ENCODE measurements at regions not wholly inside any gene's neighbourhood (a gene's known extent, or its start where the extent isn't known, plus 50 kb on each side); places are given as distances from the start of the nearest gene placed in this dataset.

- DNase-seq = no peak
These were observed 885.7 kb upstream of the CDH8 start for GRCh38 chr16:62921904-62922303.

GRCh38 chr16:62913924-62914323 lies 877.7 kb upstream of the CDH8 start:
- DNase-seq = no peak

- DNase-seq = no peak
These were observed 877.1 kb upstream of the CDH8 start for GRCh38 chr16:62913333-62913732.

DNA sequence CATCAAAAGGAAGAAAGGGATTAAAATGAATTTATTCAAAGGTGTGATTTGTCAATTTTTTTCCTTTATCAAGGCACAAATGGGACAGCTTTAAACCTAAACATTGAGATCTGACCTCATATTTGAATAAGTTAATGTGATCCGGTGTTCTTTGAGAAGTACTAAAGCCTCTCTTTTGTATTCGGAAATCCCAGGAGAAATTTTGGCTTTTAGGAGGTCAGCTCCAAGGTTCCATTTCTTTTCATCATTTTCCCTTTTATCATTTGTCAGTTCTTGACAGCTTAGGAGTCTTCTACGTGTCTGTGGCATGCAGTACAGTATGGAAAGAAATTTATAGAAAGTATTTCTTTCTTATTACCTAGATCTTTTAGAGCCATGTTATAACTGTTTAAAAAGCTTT lies 873.4 kb upstream of the CDH8 start:
- no peak for DNase-seq

DNA sequence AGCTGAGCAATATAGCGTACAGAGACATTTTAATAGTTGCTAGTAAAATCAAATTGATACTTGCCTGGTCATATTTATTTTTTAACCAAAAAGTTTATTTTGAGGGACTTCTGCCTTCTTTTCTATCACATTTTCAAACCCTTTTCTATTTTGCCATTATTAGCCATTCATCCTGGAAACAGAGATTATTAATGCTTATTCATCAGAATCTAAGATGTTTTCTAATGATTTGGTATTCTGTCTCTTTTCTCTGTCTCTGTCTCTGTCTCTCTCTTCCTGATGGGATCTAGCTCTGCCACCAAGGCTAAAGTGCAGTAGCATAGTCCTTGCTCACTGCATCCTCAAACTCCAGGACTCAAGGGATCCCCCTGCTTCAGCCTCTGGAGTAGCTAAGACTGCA lies 871.3 kb upstream of the CDH8 start:
- no peak for DNase-seq

DNA sequence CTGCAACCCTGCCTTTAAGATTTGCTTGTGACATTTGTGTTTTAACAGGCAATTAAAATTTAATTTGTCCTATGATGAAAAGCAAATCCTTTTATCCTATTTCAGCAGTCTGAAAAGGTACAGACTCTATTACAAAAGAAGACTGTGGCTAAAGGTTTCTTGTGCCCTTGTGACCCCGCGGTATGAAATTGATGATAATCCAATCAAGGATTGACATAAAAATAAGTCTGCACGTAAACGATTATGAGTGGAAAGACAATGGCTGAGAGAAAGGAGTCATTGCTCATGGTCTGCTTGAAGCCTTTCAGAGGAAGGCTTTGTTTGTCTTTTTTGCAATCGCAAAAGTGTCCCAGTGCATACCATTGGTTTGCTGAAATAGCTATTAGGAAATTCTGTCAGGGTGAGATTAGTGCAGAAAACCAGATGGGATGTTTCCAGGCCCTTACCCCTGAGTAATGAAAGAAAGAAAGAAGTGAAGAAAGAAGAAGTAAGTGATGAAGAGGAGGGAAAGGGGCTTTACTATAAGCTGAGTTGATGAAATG lies 867.8 kb upstream of the CDH8 start:
- DNase-seq = no peak

- DNase-seq = no peak
These were observed 863.5 kb upstream of the CDH8 start for GRCh38 chr16:62899737-62900136.

DNA sequence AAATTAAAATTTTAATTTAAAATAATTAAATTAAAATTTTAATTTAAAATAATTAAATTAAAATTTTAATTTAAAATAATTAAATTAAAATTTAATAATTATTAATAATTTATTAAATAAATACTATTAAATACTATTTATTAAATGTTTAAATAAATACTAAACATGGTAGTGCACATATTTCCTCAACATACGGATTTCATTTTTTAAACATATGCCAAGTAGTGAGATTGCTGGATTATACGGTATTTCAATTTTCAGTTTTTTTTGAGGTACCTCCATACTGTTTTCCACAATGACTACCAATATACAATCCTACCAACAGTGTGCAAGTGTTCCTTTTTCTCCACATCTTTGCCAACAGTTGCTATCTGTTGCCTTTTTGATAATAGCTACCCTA lies 852.9 kb upstream of the CDH8 start:
- no peak for DNase-seq

GRCh38 chr16:62883509-62883908 lies 847.3 kb upstream of the CDH8 start:
- no peak for DNase-seq

DNA sequence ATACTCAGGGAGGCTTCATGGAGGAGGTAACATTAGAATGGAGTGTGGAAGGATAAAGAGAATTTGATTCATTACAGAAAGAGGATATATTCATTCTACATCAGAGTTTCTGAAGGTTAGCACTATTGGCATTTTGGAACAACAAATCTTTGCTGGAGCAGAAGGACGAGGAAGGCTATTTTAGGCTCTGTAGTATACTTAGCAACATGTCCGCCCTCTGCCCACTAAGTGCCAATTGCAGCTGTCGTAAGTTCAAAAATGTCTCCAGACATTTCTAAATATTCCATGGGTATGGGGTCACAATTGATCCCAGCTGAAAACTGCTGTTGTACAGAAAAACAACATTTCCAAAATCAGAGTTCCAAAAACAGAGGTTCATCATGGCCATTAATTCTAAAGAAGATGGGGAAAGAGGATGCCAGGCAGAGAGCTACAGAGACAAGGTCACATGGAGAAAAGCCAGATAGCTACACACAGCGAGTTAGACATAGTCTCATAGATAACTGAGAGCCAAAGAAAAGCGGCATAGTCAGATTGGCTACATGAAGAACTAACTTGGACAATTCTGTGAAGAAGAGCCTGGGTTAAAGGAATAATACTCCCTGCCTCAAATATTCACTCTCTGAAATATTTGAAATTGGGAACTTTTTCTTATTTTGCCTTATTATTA lies 846.4 kb upstream of the CDH8 start:
- no peak for DNase-seq

- no peak for DNase-seq
These were observed 839.9 kb upstream of the CDH8 start for GRCh38 chr16:62876133-62876532.

GRCh38 chr16:62872339-62872738 lies 836.1 kb upstream of the CDH8 start:
- no peak for DNase-seq

DNA sequence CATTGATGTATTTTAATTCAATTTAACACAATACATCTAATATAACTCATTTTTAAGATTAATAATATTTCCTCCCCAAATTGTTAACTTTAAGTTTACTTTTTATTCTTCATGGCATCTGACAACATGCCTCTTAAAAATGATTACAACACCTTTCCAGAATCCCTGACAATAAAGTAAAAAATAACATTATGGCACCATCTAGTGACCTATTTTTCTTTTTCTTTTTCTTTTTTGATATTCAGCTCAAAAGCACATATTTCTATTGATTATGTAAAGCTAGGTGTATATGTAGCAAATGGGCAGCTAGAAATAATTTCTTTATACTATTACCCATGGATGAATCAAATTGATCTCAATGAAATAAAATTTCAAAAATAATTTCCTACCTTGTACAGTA lies 834.3 kb upstream of the CDH8 start:
- no peak for DNase-seq

DNA sequence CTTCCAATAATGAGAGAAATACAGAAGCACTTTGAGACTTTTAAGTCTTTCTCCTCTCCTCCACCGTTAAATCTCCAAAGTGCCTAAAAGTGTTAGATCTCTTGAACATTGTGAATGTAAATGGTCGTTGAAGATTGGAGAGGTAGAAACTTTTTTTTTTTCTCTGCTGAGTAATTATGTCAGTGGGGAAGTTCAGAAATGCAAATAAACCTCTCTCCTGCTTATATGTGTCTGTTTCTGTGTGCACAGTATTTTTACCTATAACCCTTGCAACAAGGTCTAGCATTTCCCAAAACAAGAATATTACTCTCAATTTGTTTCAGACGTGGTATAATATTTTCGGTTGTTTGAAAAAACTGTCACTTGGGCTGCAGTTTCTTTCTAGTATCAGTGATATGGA lies 833.6 kb upstream of the CDH8 start:
- DNase-seq = no peak

GRCh38 chr16:62863139-62863538 lies 826.9 kb upstream of the CDH8 start:
- no peak for DNase-seq

DNA sequence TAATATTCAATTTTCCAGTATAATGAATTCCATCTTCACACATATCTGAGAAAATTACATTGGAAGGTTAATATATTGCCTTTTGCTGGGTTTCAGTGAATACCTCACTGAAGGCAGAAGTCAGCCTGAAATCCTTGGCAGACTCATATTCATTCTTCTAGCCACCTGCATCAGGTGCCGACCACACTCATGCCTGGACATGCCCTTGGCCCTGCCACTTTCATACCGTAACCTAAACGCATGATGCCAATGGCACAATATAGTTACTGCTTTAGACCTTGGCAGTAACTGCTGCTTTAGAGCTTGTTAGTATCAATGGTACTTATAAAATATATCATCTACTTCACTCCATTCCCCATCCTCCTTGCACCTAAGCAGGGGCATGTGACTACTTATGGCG lies 817.6 kb upstream of the CDH8 start:
- no peak for DNase-seq

- no peak for DNase-seq
These were observed 810.3 kb upstream of the CDH8 start for GRCh38 chr16:62846399-62847057.

GRCh38 chr16:62832214-62832613 lies 796.0 kb upstream of the CDH8 start:
- no peak for DNase-seq

GRCh38 chr16:62831235-62831850 lies 795.1 kb upstream of the CDH8 start:
- DNase-seq = no peak

DNA sequence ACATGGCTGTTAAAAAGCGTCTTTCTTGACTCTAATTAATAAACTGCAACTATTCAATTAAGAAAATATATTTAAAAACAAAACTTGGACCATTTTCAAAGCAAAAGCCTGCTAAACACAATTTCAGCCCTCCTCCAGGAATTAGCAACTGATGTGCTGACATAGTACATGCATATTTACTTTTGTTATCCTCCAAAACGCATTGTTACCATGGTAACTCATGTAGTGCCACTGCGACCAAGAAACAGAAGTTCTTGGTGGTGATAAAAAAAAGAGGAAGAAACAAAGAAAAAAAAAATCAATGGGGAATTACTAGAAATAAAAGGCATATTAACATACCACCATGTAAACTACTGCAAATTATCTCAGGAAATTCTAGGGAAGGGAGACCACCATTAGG lies 793.4 kb upstream of the CDH8 start:
- no peak for DNase-seq

GRCh38 chr16:62829084-62829483 lies 792.8 kb upstream of the CDH8 start:
- DNase-seq = no peak

DNA sequence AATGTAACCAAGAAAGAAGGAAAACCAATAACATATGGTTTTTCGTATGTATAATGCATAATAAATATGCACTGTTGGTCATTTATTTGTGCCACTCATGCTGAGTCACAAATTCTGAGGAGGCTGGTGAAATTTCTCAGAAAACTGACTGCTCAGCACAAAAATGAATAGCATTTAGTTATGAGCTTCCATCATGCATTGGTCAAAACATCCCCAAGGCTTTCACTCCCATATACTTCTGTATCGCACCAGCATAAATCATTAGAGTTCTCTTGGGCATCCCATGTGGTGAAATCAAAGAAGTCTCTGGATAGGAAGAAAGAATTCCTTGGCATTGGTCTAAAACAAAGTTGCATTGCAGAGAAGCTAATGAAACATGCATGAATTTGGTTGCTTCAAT lies 785.6 kb upstream of the CDH8 start:
- DNase-seq = no peak

GRCh38 chr16:62816971-62817519 lies 780.8 kb upstream of the CDH8 start:
- DNase-seq = no peak

- no peak for DNase-seq
These were observed 778.7 kb upstream of the CDH8 start for GRCh38 chr16:62814891-62815290.

Measured in midbrain (tissue), 1 donor.